Heart left ventricle (tissue), 16 donors: ENCODE measurements at regions not wholly inside any gene's neighbourhood (a gene's known extent, or its start where the extent isn't known, plus 50 kb on each side); places are given as distances from the start of the nearest gene placed in this dataset.

Experiments
- ATAC-seq, 4 donors: fragments of 200-7000 bp; cut with Tn5 transposase; one replicate each; pipeline ENCODE4 v1.9.1; 2020 to 2022; ENCODE audit warnings: moderate library complexity in 4 of 4, mild to moderate bottlenecking in 3 of 4, moderate number of reproducible peaks in 1 of 4
- DNase-seq, 5 donors: peaks; one replicate each; pipeline ENCODE4 v3.0.0-alpha.2; 2020
- H3K27ac ChIP-seq, 12 donors: fragments of 200-600 bp; sonication (generic) in 4 of 12; one replicate each; pipeline versions ENCODE4 v1.5.0 to v1.8.0; 2016 to 2022; ENCODE audit warnings: mild to moderate bottlenecking in 2 of 12
- H3K27me3 ChIP-seq, 9 donors: fragments of 200-600 bp; sonication (generic) in 2 of 9; one replicate each; pipeline versions ENCODE4 v1.5.1 to v1.8.0; 2016 to 2022; ENCODE audit warnings: mild to moderate bottlenecking in 3 of 9
- H3K36me3 ChIP-seq, 9 donors: fragments of 200-600 bp; sonication (generic) in 2 of 9; one replicate each; pipeline versions ENCODE4 v1.5.0 to v1.8.0; 2018 to 2022; ENCODE audit warnings: mild to moderate bottlenecking in 2 of 9
- H3K4me1 ChIP-seq, 12 donors: fragments of 200-600 bp; sonication (generic) in 4 of 12; one replicate each; pipeline versions ENCODE4 v1.5.0 to v1.8.0; 2016 to 2022; ENCODE audit warnings: mild to moderate bottlenecking in 3 of 12
- H3K4me3 ChIP-seq, 12 donors: fragments of 200-600 bp; sonication (generic) in 4 of 12; one replicate each; pipeline versions ENCODE4 v1.5.0 to v1.8.0; 2017 to 2022; ENCODE audit warnings: mild to moderate bottlenecking in 9 of 12, moderate library complexity in 4 of 12
- H3K9me3 ChIP-seq, 12 donors: fragments of 200-600 bp; sonication (generic) in 4 of 12; one replicate each; pipeline versions ENCODE4 v1.5.0 to v1.8.0; 2016 to 2022; ENCODE audit warnings: mild to moderate bottlenecking in 1 of 12
- POLR2A ChIP-seq, 2 donors: fragments of 450-650 bp; IDR thresholded peaks; one replicate each; pipeline ENCODE4 v1.6.1; 2017; ENCODE audit warnings: antibody characterized with exemption in 2 of 2, mild to moderate bottlenecking in 2 of 2, moderate library complexity in 2 of 2
- WGBS, 4 donors: extraction: QIAGEN DNeasy Blood & Tissue Kit in 2 of 4; methylation state at CpG; one replicate each; pipeline versions ENCODE4 v1.1.5 to v1.1.7; 2013 to 2018; 5-methylcytosine and 5-hydroxymethylcytosine counted together
- intact Hi-C, 10 donors: fragments of 100-400 bp; cut with DNase I; formaldehyde crosslinking; loops; one replicate each; pipeline versions ENCODE4 v1.11.1 to v1.14.2; 2022
- TF ChIP-seq, protein P1 (sequence below), 12 donors: fragments of 200-600 bp; sonication (generic) in 4 of 12; IDR thresholded peaks; one replicate each; pipeline versions ENCODE4 v1.5.0 to v1.8.0; 2018 to 2022; ENCODE audit warnings: antibody characterized with exemption in 12 of 12, mild to moderate bottlenecking in 5 of 12
- donor health status: ischemic (EF 13 %, LVEDD 7.1; RV severe dilation, severe dysfunction).
- donor health status: healthy with polysubstance abuse.
- donor health status: DM: no; HTN: yes; CAD: no.
- donor health status: DM: no; HTN: no; CAD: no.
- donor health status: ischemic (EF 25% LVEDD 6.9; RV normal size, moderate dysfunction).
- donor health status: ischemic (EF 25% LVEDD 5.7; RV mildly dilated, moderate dysfunction).
- donor health status: healthy.
- donor health status: DM: yes; HTN: yes; CAD: no.
- donor health status: ischemic (EF 35%, LVEDD 5.7; RV mildly dilated, moderate dysfunction).
- donor health status: nonischemic (EF 11% LVEDD 7.7; RV severe dilation, severe dysfunction).
- donor health status: DM: yes; HTN: yes; CAD: no.
- donor health status: PGD.
- donor health status: ischemic (EF 29% LVEDD 5.4; RV normal size, mild dysfunction).
- donor health status: nonischemic (EF 23%, LVEDD 6.1; RV moderate dilation, normal function).

DNA sequence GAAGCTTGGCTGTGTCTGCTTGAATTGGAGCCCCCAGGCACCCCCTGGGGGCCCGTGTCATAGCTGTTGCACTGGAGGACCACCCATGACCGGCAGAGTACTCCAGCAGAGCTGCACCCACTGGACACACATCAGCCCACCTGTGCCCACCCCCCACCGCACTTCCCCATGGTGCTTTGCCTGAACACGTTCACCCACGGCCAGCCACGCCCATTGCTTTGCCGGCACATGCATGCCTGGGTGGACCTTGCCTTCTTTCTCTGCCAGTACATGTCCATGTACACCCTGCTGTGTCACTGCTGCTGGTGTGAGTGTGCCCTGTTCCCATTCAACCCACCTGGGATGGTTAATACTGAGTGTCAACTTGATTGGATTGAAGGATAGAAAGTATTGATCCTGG is 88.7 kb downstream of the SAMD9 start:
- no peak for ATAC-seq
- Histone ChIP-seq H3K4me3 (no peak overlapping the region), H3K36me3 (no peaks in the 10 kb centered on the region), H3K27ac (no peak overlapping the region), H3K9me3 (peaks cover 0 to 16% (median 9%) of the 10 kb centered on the region in 12 donors), H3K4me1 (no peaks in the 10 kb centered on the region), H3K27me3 (no peaks in the 10 kb centered on the region)
- 78 to 88% (median 83%) methylated on average over 6 to 7 of the region's 7 CpGs for WGBS, 4 donors
- intact Hi-C loops: no loop called here
- TF ChIP-seq, protein P1, sequence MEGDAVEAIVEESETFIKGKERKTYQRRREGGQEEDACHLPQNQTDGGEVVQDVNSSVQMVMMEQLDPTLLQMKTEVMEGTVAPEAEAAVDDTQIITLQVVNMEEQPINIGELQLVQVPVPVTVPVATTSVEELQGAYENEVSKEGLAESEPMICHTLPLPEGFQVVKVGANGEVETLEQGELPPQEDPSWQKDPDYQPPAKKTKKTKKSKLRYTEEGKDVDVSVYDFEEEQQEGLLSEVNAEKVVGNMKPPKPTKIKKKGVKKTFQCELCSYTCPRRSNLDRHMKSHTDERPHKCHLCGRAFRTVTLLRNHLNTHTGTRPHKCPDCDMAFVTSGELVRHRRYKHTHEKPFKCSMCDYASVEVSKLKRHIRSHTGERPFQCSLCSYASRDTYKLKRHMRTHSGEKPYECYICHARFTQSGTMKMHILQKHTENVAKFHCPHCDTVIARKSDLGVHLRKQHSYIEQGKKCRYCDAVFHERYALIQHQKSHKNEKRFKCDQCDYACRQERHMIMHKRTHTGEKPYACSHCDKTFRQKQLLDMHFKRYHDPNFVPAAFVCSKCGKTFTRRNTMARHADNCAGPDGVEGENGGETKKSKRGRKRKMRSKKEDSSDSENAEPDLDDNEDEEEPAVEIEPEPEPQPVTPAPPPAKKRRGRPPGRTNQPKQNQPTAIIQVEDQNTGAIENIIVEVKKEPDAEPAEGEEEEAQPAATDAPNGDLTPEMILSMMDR (IDR thresholded peaks at IDR 0.05): no peak
- TF ChIP-seq POLR2A (IDR thresholded peaks at IDR 0.05): no peak
- DNase-seq: peak in 1 of 5 donors; percentile 52

DNA sequence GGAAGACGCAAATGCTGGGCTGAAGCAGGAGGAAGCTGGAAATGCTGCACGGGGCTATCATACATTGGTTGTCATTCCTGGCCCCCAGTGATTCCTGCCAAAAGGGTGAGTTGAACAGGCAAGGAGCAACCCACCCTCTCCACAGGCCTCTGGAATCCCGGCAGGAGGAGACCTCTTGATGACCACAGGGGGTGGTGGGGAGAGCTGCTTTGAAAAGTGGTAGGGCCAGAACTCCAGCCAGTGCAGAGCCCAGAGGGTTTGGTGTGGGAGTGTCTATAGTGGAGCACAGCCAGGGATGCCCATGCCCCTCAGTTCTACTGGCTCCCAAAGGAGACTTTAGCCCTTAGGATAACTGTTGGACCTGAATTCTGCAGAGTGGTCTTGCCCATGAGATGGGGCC is 89.2 kb downstream of the SAMD9 start:
- Histone ChIP-seq H3K9me3 (peaks cover 0 to 16% (median 9%) of the 10 kb centered on the region in 12 donors), H3K27me3 (no peaks in the 10 kb centered on the region), H3K4me1 (no peaks in the 10 kb centered on the region), H3K36me3 (no peaks in the 10 kb centered on the region), H3K27ac (no peak overlapping the region), H3K4me3 (no peak overlapping the region)
- ATAC-seq (no peak), DNase-seq (no peak)
- intact Hi-C loops: no loop called here
- TF ChIP-seq, protein P1 (IDR thresholded peaks at IDR 0.05): no peak
- TF ChIP-seq POLR2A (IDR thresholded peaks at IDR 0.05): no peak
- 77 to 89% (median 80%) methylated on average over 3 of the region's 3 CpGs for WGBS, 4 donors

DNA sequence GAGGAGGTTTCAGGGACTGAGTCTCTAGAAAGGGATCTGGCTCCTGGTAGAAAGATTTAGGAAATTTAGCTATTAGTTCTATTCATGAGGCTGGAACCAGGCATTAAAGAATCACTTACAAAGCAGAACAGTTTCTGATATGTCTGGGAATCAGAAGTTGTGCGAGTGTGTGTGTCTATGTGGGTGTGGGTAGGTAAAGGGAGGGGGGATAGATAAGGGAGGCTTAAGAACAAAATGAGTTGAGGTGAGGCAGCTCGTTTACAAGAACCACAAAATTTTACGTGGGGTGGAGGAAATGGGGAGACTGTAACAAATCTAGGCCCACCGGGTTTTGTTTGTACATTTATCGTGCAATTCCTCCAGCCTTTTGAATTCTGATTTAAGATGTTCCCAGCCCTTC is 90.7 kb downstream of the SAMD9 start:
- DNase-seq: no peak
- intact Hi-C loops: no loop called here
- no peaks in the 10 kb centered on the region for H3K36me3 ChIP-seq
- H3K4me3 ChIP-seq: no peak overlapping the region
- no peaks in the 10 kb centered on the region for H3K4me1 ChIP-seq
- H3K27ac ChIP-seq: no peak overlapping the region
- no peaks in the 10 kb centered on the region for H3K27me3 ChIP-seq
- WGBS, 4 donors: 80 to 87% (median 84%) methylated on average over 5 of the region's 5 CpGs
- no peak for TF ChIP-seq POLR2A (IDR thresholded peaks at IDR 0.05)
- TF ChIP-seq, protein P1 (IDR thresholded peaks at IDR 0.05): no peak
- H3K9me3 ChIP-seq: peaks cover 0 to 12% (median 5%) of the 10 kb centered on the region in 12 donors
- no peak for ATAC-seq

DNA sequence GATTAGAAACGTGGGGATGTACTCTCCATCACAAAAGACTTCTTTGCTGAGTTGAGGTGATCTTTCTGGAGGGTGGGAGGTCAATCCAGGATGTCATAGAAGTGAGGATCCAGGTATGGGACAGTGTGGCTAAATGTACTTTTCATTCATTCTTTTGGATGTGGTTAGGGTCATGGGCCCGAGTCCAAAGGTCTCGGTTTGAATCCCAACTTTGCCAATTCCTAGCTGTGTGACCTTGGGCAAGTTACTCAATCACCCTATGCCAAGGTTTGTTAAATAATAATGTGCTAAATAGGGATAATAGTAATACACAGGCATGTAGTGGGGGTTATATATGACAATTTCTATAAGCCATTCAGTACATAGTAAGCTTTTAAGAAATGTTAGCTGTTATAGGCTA is 91.4 kb downstream of the SAMD9 start:
- 68 to 75% (median 74%) methylated on average over 3 of the region's 3 CpGs for WGBS, 4 donors

More for the DNA sequence above, 91.4 kb downstream of the SAMD9 start:
- no peaks in the 10 kb centered on the region for H3K27me3 ChIP-seq
- H3K9me3 ChIP-seq: peaks cover 0 to 6% (median 0%) of the 10 kb centered on the region in 12 donors
- H3K27ac ChIP-seq: no peak overlapping the region
- intact Hi-C loops: no loop called here
- TF ChIP-seq, protein P1 (IDR thresholded peaks at IDR 0.05): no peak
- no peak for TF ChIP-seq POLR2A (IDR thresholded peaks at IDR 0.05)
- H3K36me3 ChIP-seq: no peaks in the 10 kb centered on the region
- H3K4me3 ChIP-seq: no peak overlapping the region
- ATAC-seq: no peak
- DNase-seq: no peak
- no peaks in the 10 kb centered on the region for H3K4me1 ChIP-seq
